Common myeloid progenitor, CD34-positive (primary cell): ENCODE measurements at regions not wholly inside any gene's neighbourhood (a gene's known extent, or its start where the extent isn't known, plus 50 kb on each side); places are given as distances from the start of the nearest gene placed in this dataset.

Experiments
- CTCF ChIA-PET: fragments of 350-600 bp; sonication (Branson Sonifier 250); formaldehyde crosslinking; loops from one replicate; lab custom pipeline; 2021; ENCODE audit warnings: antibody characterized with exemption; lab: Charles Lee
- POLR2A ChIA-PET: fragments of 350-600 bp; sonication (Branson Sonifier 250); formaldehyde crosslinking; loops from one replicate; lab custom pipeline; 2021; ENCODE audit warnings: antibody characterized with exemption; lab: Charles Lee
- DNase-seq, 3 donors: peaks; one replicate each; pipeline versions ENCODE4 v3.0.0 to v3.0.0-alpha.2; 2013
- H3K27ac ChIP-seq, 2 experiments: 1 replicate in 1 of 2; 2 replicates in 1 of 2; pipeline ENCODE4 v1.7.0; 2013; ENCODE audit warnings: inconsistent platforms in 2 of 2, low read length in 2 of 2, mild to moderate bottlenecking in 2 of 2, low read depth in 1 of 2, moderate library complexity in 1 of 2; ENCODE audit not compliant: severe bottlenecking in 2 of 2, insufficient read depth in 1 of 2, poor library complexity in 1 of 2
- H3K27me3 ChIP-seq, 5 experiments: replicated peaks in 2 of 5; 1 replicate in 3 of 5; 2 replicates in 2 of 5; pipeline versions ENCODE4 v1.6.1 to v1.7.0; 2013; ENCODE audit warnings: low read length in 4 of 5, mild to moderate bottlenecking in 2 of 5, moderate library complexity in 2 of 5, inconsistent platforms in 1 of 5; ENCODE audit not compliant: insufficient read depth in 5 of 5, control insufficient read depth in 4 of 5
- H3K36me3 ChIP-seq, 4 experiments: 1 replicate in 2 of 4; 2 replicates in 2 of 4; pipeline versions ENCODE4 v1.6.1 to v1.7.0; 2013; ENCODE audit warnings: low read length in 3 of 4, control low read depth in 1 of 4, mild to moderate bottlenecking in 1 of 4; ENCODE audit not compliant: control insufficient read depth in 4 of 4, insufficient read depth in 4 of 4
- H3K4me1 ChIP-seq, 4 experiments: 1 replicate in 3 of 4; 2 replicates in 1 of 4; pipeline versions ENCODE4 v1.6.1 to v1.7.1; 2013; ENCODE audit warnings: low read length in 3 of 4, mild to moderate bottlenecking in 3 of 4, control low read depth in 1 of 4, inconsistent platforms in 1 of 4, moderate library complexity in 1 of 4; ENCODE audit not compliant: control insufficient read depth in 4 of 4, insufficient read depth in 4 of 4; ENCODE audit errors: control extremely low read depth in 1 of 4
- H3K4me3 ChIP-seq, 7 experiments: 1 replicate in 4 of 7; 2 replicates in 3 of 7; pipeline versions ENCODE4 v1.5.1 to v1.7.0; 2013; ENCODE audit warnings: mild to moderate bottlenecking in 7 of 7, low read length in 6 of 7, moderate library complexity in 6 of 7, inconsistent platforms in 2 of 7, low read depth in 2 of 7, control low read depth in 1 of 7; ENCODE audit not compliant: insufficient read depth in 4 of 7, control insufficient read depth in 1 of 7; ENCODE audit errors: extremely low read depth in 1 of 7
- H3K9me3 ChIP-seq, 5 experiments: 1 replicate in 4 of 5; 2 replicates in 1 of 5; pipeline versions ENCODE4 v1.6.1 to v1.7.1; 2013; ENCODE audit warnings: low read length in 4 of 5, mild to moderate bottlenecking in 2 of 5, inconsistent platforms in 1 of 5, low read depth in 1 of 5, moderate library complexity in 1 of 5; ENCODE audit not compliant: control insufficient read depth in 4 of 5, insufficient read depth in 2 of 5; ENCODE audit errors: control extremely low read depth in 1 of 5
- WGBS: methylation state at CpG from one replicate; pipeline ENCODE4 v1.1.5; 2013; ENCODE audit not compliant: insufficient coverage; 5-methylcytosine and 5-hydroxymethylcytosine counted together

DNA sequence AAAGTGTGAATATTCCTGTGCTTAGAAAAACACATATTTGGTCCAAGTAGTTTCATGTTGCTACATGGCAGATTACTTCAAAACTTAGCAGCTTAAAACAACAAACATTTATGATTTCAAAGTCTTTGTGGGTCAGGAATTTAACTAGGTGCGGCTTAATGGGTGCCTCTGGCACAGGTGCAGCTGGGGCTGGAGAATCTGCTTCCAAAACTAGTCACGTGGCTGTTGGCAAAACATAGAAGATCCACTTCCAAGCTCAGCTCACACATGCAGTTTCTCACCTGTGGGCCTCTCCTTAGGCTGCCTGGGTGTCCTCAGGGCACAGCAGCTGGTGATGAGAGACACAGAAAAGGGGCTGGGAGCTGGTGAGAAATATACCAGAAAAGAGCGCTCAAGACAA lies 263.4 kb downstream of the TTLL7 start:
- no peak overlapping the region for H3K4me3 ChIP-seq
- H3K27me3 ChIP-seq: no peaks in the 10 kb centered on the region
- H3K9me3 ChIP-seq: no peaks in the 10 kb centered on the region
- no peaks in the 10 kb centered on the region for H3K4me1 ChIP-seq
- no peaks in the 10 kb centered on the region for H3K36me3 ChIP-seq
- no peak for DNase-seq
- 100% methylated on average over 2 of the region's 3 CpGs for WGBS
- H3K27ac ChIP-seq: no peak overlapping the region
- CTCF ChIA-PET: no interaction called here
- POLR2A ChIA-PET: no interaction called here

DNA sequence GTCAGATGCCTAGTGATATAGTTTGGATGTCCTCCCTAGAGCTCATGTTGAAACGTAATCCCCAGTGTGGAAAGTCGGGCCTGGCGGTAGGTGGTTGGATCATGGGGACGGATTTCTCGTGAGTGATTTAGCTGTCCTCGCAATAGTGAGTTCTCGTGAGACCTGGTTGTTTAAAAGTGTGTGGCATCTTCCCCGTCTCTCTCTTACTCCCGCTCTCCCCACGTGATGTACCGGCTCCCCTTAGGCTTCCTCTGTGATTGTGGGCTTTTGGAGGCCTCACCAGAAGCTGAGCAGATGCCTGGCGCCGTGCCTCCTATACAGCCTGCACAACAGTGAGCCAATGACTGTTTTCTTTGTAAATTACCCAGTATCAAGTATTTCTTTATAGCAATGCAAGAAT lies 264.5 kb downstream of the TTLL7 start:
- no peaks in the 10 kb centered on the region for H3K9me3 ChIP-seq
- no peaks in the 10 kb centered on the region for H3K36me3 ChIP-seq
- no peaks in the 10 kb centered on the region for H3K27me3 ChIP-seq
- H3K4me3 ChIP-seq: no peak overlapping the region
- no peak for DNase-seq
- WGBS: 97% methylated on average over 11 of the region's 13 CpGs
- ChIA-PET CTCF (interaction anchor here (1.3 kb wide), 1 partner anchor 18 kb away, joined by 5 read pairs; no protein-coding TSS in a partner anchor), POLR2A (interaction anchor here (0.6 kb wide), 1 partner anchor 1656 kb away, joined by 5 read pairs; no protein-coding TSS in a partner anchor)
- H3K27ac ChIP-seq: no peak overlapping the region
- H3K4me1 ChIP-seq: no peaks in the 10 kb centered on the region

DNA sequence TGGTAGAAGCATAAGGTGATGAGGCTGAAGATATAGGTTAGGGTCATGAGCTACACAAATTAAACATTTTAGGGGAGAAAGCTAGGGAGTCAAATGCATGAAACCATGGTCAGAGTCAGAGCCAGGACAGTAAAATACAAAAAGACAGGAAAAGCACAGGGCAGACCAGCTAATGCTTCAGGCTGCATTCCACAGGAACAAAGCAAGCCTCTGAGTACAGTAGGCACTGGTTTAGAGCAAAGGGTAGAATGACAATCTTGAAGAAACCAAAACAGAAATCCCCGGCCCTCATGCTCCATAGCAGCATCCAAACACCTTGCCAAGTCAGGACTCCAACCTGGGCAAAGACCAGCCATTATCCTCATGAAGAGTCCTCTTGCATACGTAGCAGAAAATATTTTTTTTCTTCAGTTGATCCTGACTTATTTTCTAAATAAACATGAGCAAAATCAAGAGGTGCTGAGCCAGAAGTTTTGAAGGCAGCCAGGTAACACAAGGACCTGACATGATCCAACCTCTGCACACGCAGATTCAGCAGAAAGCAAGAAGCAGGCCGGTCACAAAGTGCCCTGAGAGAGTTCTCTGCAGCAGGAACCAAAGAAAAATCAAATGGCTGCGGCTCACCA lies 273.1 kb downstream of the TTLL7 start:
- DNase-seq: no peak
- no peaks in the 10 kb centered on the region for H3K27me3 ChIP-seq
- H3K27ac ChIP-seq: no peak overlapping the region
- 100% methylated on average over 3 of the region's 5 CpGs for WGBS
- no peaks in the 10 kb centered on the region for H3K36me3 ChIP-seq
- no peaks in the 10 kb centered on the region for H3K4me1 ChIP-seq
- CTCF ChIA-PET: no interaction called here
- H3K4me3 ChIP-seq: no peak overlapping the region
- peaks cover 0 to 2% (median 0%) of the 10 kb centered on the region in 5 experiments for H3K9me3 ChIP-seq
- POLR2A ChIA-PET: no interaction called here

GRCh38 chr1:83718338-83718737 lies 280.6 kb downstream of the TTLL7 start:
- no peak overlapping the region for H3K27ac ChIP-seq
- H3K9me3 ChIP-seq: peaks cover 0 to 2% (median 0%) of the 10 kb centered on the region in 5 experiments
- H3K27me3 ChIP-seq: no peaks in the 10 kb centered on the region
- H3K36me3 ChIP-seq: no peaks in the 10 kb centered on the region
- WGBS: 98% methylated on average over 4 of the region's 6 CpGs
- no peak for DNase-seq
- no peak overlapping the region for H3K4me3 ChIP-seq
- no peaks in the 10 kb centered on the region for H3K4me1 ChIP-seq
- POLR2A ChIA-PET: no interaction called here
- CTCF ChIA-PET: no interaction called here

GRCh38 chr1:83717785-83718184 lies 281.1 kb downstream of the TTLL7 start:
- Histone ChIP-seq H3K9me3 (peaks cover 0 to 2% (median 0%) of the 10 kb centered on the region in 5 experiments), H3K27ac (no peak overlapping the region), H3K36me3 (no peaks in the 10 kb centered on the region), H3K4me3 (no peak overlapping the region), H3K27me3 (no peaks in the 10 kb centered on the region), H3K4me1 (no peaks in the 10 kb centered on the region)
- 100% methylated on average over 4 of the region's 4 CpGs for WGBS
- CTCF ChIA-PET: no interaction called here
- POLR2A ChIA-PET: no interaction called here
- DNase-seq: no peak

DNA sequence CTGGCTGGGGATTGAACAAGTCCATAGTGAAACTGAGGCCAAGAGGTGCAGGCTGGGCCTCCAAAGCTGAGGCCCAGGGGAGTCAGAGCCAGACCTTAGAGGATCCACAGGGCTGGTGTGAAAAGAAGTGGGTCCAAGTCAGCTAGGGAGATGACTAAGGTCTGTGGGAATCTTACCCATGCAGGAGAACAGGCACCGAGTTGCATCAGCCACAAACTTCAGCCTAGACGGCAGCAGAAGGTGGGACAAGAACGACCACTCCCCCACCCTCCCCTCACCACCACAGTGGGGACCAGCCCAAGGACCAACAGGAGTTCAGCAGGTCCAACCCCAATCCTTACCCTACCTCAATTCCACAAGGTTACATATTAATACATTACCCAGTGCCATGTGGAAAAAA lies 282.3 kb downstream of the TTLL7 start:
- H3K9me3 ChIP-seq: peaks cover 0 to 2% (median 0%) of the 10 kb centered on the region in 5 experiments
- H3K27ac ChIP-seq: no peak overlapping the region
- ChIA-PET CTCF (interaction anchor here (1.6 kb wide), 1 partner anchor 17 kb away, joined by 5 read pairs; no protein-coding TSS in a partner anchor), POLR2A (no interaction called here)
- WGBS: 95% methylated on average over 3 of the region's 3 CpGs
- H3K4me3 ChIP-seq: no peak overlapping the region
- no peaks in the 10 kb centered on the region for H3K36me3 ChIP-seq
- H3K27me3 ChIP-seq: no peaks in the 10 kb centered on the region
- no peaks in the 10 kb centered on the region for H3K4me1 ChIP-seq
- no peak for DNase-seq

GRCh38 chr1:83715550-83715949 lies 283.4 kb downstream of the TTLL7 start:
- CTCF ChIA-PET: interaction anchor here (1.6 kb wide), 1 partner anchor 18 kb away, joined by 5 read pairs; no protein-coding TSS in a partner anchor
- no CpG with 5 or more reads among the region's 1 CpG for WGBS
- DNase-seq: no peak
- Histone ChIP-seq H3K9me3 (peaks cover 0 to 3% (median 0%) of the 10 kb centered on the region in 5 experiments), H3K27me3 (no peaks in the 10 kb centered on the region), H3K4me3 (no peak overlapping the region), H3K36me3 (no peaks in the 10 kb centered on the region), H3K4me1 (no peaks in the 10 kb centered on the region), H3K27ac (no peak overlapping the region)
- POLR2A ChIA-PET: no interaction called here
